Caco-2 (cell line): ENCODE measurements at regions not wholly inside any gene's neighbourhood (a gene's known extent, or its start where the extent isn't known, plus 50 kb on each side); places are given as distances from the start of the nearest gene placed in this dataset.

Experiments used
- BruUV-seq: library from RNA; stranded (reverse); fragments of 400-500 nt; replicated peaks from 2 replicates; lab custom pipeline; 2021; lab: Mats Ljungman, UMichigan
- CTCF ChIA-PET: fragments of 300-600 bp; sonication (Branson Sonifier 250); formaldehyde crosslinking; loops from one replicate; lab custom pipeline; 2022; ENCODE audit warnings: antibody characterized with exemption; lab: Charles Lee
- POLR2A ChIA-PET: fragments of 300-600 bp; sonication (Branson Sonifier 250); formaldehyde crosslinking; loops from one replicate; lab custom pipeline; 2022; ENCODE audit warnings: antibody characterized with exemption; lab: Charles Lee
- DNase-seq, 2 experiments: peaks; one replicate each; pipeline versions ENCODE4 v3.0.0 to v3.0.0-alpha.2; 2020 to 2022
- H3K27me3 ChIP-seq: replicated peaks from 2 replicates; pipeline ENCODE4 v1.6.0; 2011; ENCODE audit warnings: low read length; ENCODE audit not compliant: control insufficient read depth, insufficient read depth
- H3K36me3 ChIP-seq: 2 replicates; pipeline ENCODE4 v1.5.1; 2011; ENCODE audit warnings: low read length; ENCODE audit not compliant: control insufficient read depth, insufficient read depth
- H3K4me1 ChIP-seq: fragments of 250-450 bp; sonication (Bioruptor Pico); 2 replicates; pipeline ENCODE4 v1.5.1; 2020; ENCODE audit warnings: mild to moderate bottlenecking
- H3K4me3 ChIP-seq: 2 replicates; pipeline ENCODE4 v1.5.1; 2011; ENCODE audit warnings: low read depth, mild to moderate bottlenecking, control low read depth, low read length
- H3K9me3 ChIP-seq: fragments of 250-450 bp; sonication (Bioruptor Pico); 2 replicates; pipeline ENCODE4 v1.5.1; 2020; ENCODE audit warnings: mild to moderate bottlenecking, moderate library complexity
- H3K27ac Mint-ChIP-seq: one replicate; pipeline ENCODE4 v1.8.0; 2022; ENCODE audit warnings: mixed read lengths; ENCODE audit not compliant: unreplicated experiment
- H3K27me3 Mint-ChIP-seq: one replicate; pipeline ENCODE4 v1.8.0; 2022; ENCODE audit warnings: mixed read lengths; ENCODE audit not compliant: insufficient read depth, unreplicated experiment
- H3K36me3 Mint-ChIP-seq: one replicate; pipeline ENCODE4 v1.8.0; 2022; ENCODE audit warnings: mild to moderate bottlenecking, mixed read lengths; ENCODE audit not compliant: insufficient read depth, unreplicated experiment
- H3K4me1 Mint-ChIP-seq: one replicate; pipeline ENCODE4 v1.8.0; 2022; ENCODE audit warnings: low read depth, mixed read lengths; ENCODE audit not compliant: unreplicated experiment
- H3K4me3 Mint-ChIP-seq: one replicate; pipeline ENCODE4 v1.8.0; 2022; ENCODE audit warnings: mild to moderate bottlenecking, moderate library complexity, mixed read lengths; ENCODE audit not compliant: unreplicated experiment
- H3K9me3 Mint-ChIP-seq: one replicate; pipeline ENCODE4 v1.8.0; 2022; ENCODE audit warnings: mixed read lengths; ENCODE audit not compliant: unreplicated experiment
- CTCF ChIP-seq, 2 experiments: fragments of 200-600 bp in 1 of 2; IDR thresholded peaks; 1 replicate in 1 of 2; 2 replicates in 1 of 2; pipeline versions ENCODE4 v1.5.1 to v1.8.0; 2011 to 2022; ENCODE audit warnings: antibody characterized with exemption in 1 of 2, control low read depth in 1 of 2, inconsistent platforms in 1 of 2, low read depth in 1 of 2, low read length in 1 of 2, mild to moderate bottlenecking in 1 of 2, moderate library complexity in 1 of 2; ENCODE audit not compliant: insufficient read depth in 1 of 2, severe bottlenecking in 1 of 2, unreplicated experiment in 1 of 2
- intact Hi-C: fragments of 100-400 bp; cut with micrococcal nuclease; formaldehyde crosslinking; loops from one replicate; pipeline ENCODE4 v1.10.0; 2022; ENCODE audit not compliant: unreplicated experiment

GRCh38 chr5:121151534-121151933 is 687.4 kb downstream of the PRR16 start:
- no peaks in the 10 kb centered on the region for H3K36me3 Mint-ChIP-seq

GRCh38 chr5:121152411-121152810 is 688.3 kb downstream of the PRR16 start:
- Mint-ChIP-seq H3K27ac (no peak overlapping the region), H3K9me3 (no peaks in the 10 kb centered on the region), H3K27me3 (no peaks in the 10 kb centered on the region), H3K36me3 (no peaks in the 10 kb centered on the region), H3K4me3 (no peak overlapping the region), H3K4me1 (no peaks in the 10 kb centered on the region)
- H3K4me3 ChIP-seq: no peak overlapping the region
- no peaks in the 10 kb centered on the region for H3K36me3 ChIP-seq
- CTCF ChIA-PET: no interaction called here
- DNase-seq: no peak
- H3K9me3 ChIP-seq: no peaks in the 10 kb centered on the region
- no peaks in the 10 kb centered on the region for H3K4me1 ChIP-seq
- BruUV-seq: no TSS peak
- POLR2A ChIA-PET: no interaction called here
- H3K27me3 ChIP-seq: no peaks in the 10 kb centered on the region
- intact Hi-C loops: no loop called here
- TF ChIP-seq CTCF (IDR thresholded peaks at IDR 0.05; ENCODE audit: insufficient read depth in 1 of 2, low read depth in 1 of 2, low read length in 1 of 2, severe bottlenecking in 1 of 2, unreplicated experiment in 1 of 2): no peak

More at GRCh38 chr5:121151534-121151933, 687.4 kb downstream of the PRR16 start:
- H3K27me3 Mint-ChIP-seq: no peaks in the 10 kb centered on the region
- ChIA-PET POLR2A (no interaction called here), CTCF (no interaction called here)
- Histone ChIP-seq H3K4me3 (no peak overlapping the region), H3K36me3 (no peaks in the 10 kb centered on the region), H3K27me3 (no peaks in the 10 kb centered on the region), H3K4me1 (no peaks in the 10 kb centered on the region), H3K9me3 (no peaks in the 10 kb centered on the region)
- H3K27ac Mint-ChIP-seq: no peak overlapping the region
- intact Hi-C loops: no loop called here
- DNase-seq: no peak
- no TSS peak for BruUV-seq
- H3K9me3 Mint-ChIP-seq: no peaks in the 10 kb centered on the region
- H3K4me1 Mint-ChIP-seq: no peaks in the 10 kb centered on the region
- no peak overlapping the region for H3K4me3 Mint-ChIP-seq
- TF ChIP-seq CTCF (IDR thresholded peaks at IDR 0.05; ENCODE audit: insufficient read depth in 1 of 2, low read depth in 1 of 2, low read length in 1 of 2, severe bottlenecking in 1 of 2, unreplicated experiment in 1 of 2): no peak

- Mint-ChIP-seq H3K36me3 (no peaks in the 10 kb centered on the region), H3K27ac (no peak overlapping the region), H3K4me1 (no peaks in the 10 kb centered on the region), H3K9me3 (no peaks in the 10 kb centered on the region), H3K4me3 (no peak overlapping the region), H3K27me3 (no peaks in the 10 kb centered on the region)
- Histone ChIP-seq H3K4me1 (no peaks in the 10 kb centered on the region), H3K4me3 (no peak overlapping the region), H3K9me3 (no peaks in the 10 kb centered on the region), H3K27me3 (no peaks in the 10 kb centered on the region), H3K36me3 (no peaks in the 10 kb centered on the region)
- BruUV-seq: no TSS peak
- intact Hi-C loops: no loop called here
- no peak for DNase-seq
- no peak for TF ChIP-seq CTCF (IDR thresholded peaks at IDR 0.05; ENCODE audit: insufficient read depth in 1 of 2, low read depth in 1 of 2, low read length in 1 of 2, severe bottlenecking in 1 of 2, unreplicated experiment in 1 of 2)
- POLR2A ChIA-PET: no interaction called here
- CTCF ChIA-PET: no interaction called here
These were observed 692.5 kb downstream of the PRR16 start for GRCh38 chr5:121156565-121156964.
